ENCODE measurements at regions not wholly inside any gene's neighbourhood (a gene's known extent, or its start where the extent isn't known, plus 50 kb on each side); places are given as distances from the start of the nearest gene placed in this dataset.
"Not testable (repeated sequence)": the region's sequence is repeated elsewhere in the genome, so short reads cannot be mapped to it uniquely, and the experiment has no call there.

GRCh38 chr4:100340512-100341485 is 150.5 kb upstream of the DDIT4L start:
- DNase-seq: no peak

- no peak for DNase-seq
These were observed 149.6 kb upstream of the DDIT4L start for GRCh38 chr4:100339870-100340269.

GRCh38 chr4:100333491-100333890 is 143.2 kb upstream of the DDIT4L start:
- not testable (repeated sequence) for DNase-seq

- DNase-seq: peak in 2 of 3 donors; percentile 59 to 78
These were observed 127.0 kb upstream of the DDIT4L start for GRCh38 chr4:100317032-100317864.

- no peak for DNase-seq
These were observed 123.8 kb upstream of the DDIT4L start for GRCh38 chr4:100314057-100314456.

- peak in 1 of 3 donors; percentile 44 for DNase-seq
These were observed 122.5 kb upstream of the DDIT4L start for GRCh38 chr4:100312615-100313350.

- DNase-seq: no peak
These were observed 120.9 kb upstream of the DDIT4L start for GRCh38 chr4:100311181-100311580.

GRCh38 chr4:100306018-100306417 is 115.8 kb upstream of the DDIT4L start:
- DNase-seq: no peak

GRCh38 chr4:100302061-100303026 is 112.1 kb upstream of the DDIT4L start:
- no peak for DNase-seq

GRCh38 chr4:100299046-100299840 is 109.0 kb upstream of the DDIT4L start:
- peak in 2 of 3 donors; percentile 69 to 94 for DNase-seq

- DNase-seq: no peak
These were observed 105.5 kb upstream of the DDIT4L start for GRCh38 chr4:100295792-100296191.

GRCh38 chr4:100294356-100294755 is 104.1 kb upstream of the DDIT4L start:
- DNase-seq: peak in 1 of 3 donors; percentile 30

GRCh38 chr4:100290585-100290984 is 100.3 kb upstream of the DDIT4L start:
- no peak for DNase-seq

- DNase-seq: peak in 1 of 3 donors; percentile 28
These were observed 99.7 kb upstream of the DDIT4L start for GRCh38 chr4:100289946-100290345.

- no peak for DNase-seq
These were observed 99.2 kb upstream of the DDIT4L start for GRCh38 chr4:100289530-100289888.

- no peak for DNase-seq
These were observed 98.7 kb upstream of the DDIT4L start for GRCh38 chr4:100288811-100289529.

GRCh38 chr4:100288161-100288560 is 97.9 kb upstream of the DDIT4L start:
- no peak for DNase-seq

GRCh38 chr4:100287534-100287933 is 97.3 kb upstream of the DDIT4L start:
- DNase-seq: peak in 1 of 3 donors; percentile 73

- DNase-seq: peak in 1 of 3 donors; percentile 54
These were observed 96.4 kb upstream of the DDIT4L start for GRCh38 chr4:100286636-100287035.

Data from muscle of back (tissue), 3 donors.